ENCODE measurements at regions not wholly inside any gene's neighbourhood (a gene's known extent, or its start where the extent isn't known, plus 50 kb on each side); places are given as distances from the start of the nearest gene placed in this dataset.

- Histone ChIP-seq H3K27ac (no peak overlapping the region), H3K4me3 (no peak overlapping the region), H3K4me1 (peaks cover 0 to 3% (median 0%) of the 10 kb centered on the region in 9 donors), H3K9me3 (no peaks in the 10 kb centered on the region), H3K36me3 (no peaks in the 10 kb centered on the region), H3K27me3 (no peaks in the 10 kb centered on the region)
- TF ChIP-seq CTCF (IDR thresholded peaks at IDR 0.05): no peak
- ATAC-seq: no peak
- WGBS, 2 donors: 70 to 96% methylated on average over 4 of the region's 4 CpGs
- intact Hi-C loops (cut with DNase I): no loop called here
- DNase-seq: no peak
Measured at GRCh38 chr1:81458186-81458585, 342.5 kb upstream of the ADGRL2 start.

GRCh38 chr1:81455481-81455880 lies 345.3 kb upstream of the ADGRL2 start:
- 90% methylated on average over 4 of the region's 4 CpGs for WGBS, 2 donors
- no peak for TF ChIP-seq CTCF (IDR thresholded peaks at IDR 0.05)

GRCh38 chr1:81453971-81454370 lies 346.8 kb upstream of the ADGRL2 start:
- no peak for TF ChIP-seq CTCF (IDR thresholded peaks at IDR 0.05)
- Histone ChIP-seq H3K4me3 (no peak overlapping the region), H3K36me3 (no peaks in the 10 kb centered on the region), H3K4me1 (no peaks in the 10 kb centered on the region), H3K9me3 (no peaks in the 10 kb centered on the region), H3K27me3 (no peaks in the 10 kb centered on the region), H3K27ac (no peak overlapping the region)
- ATAC-seq (no peak), DNase-seq (no peak)
- intact Hi-C loops (cut with DNase I): no loop called here
- 94 to 96% methylated on average over 3 of the region's 3 CpGs for WGBS, 2 donors

More at GRCh38 chr1:81455481-81455880, 345.3 kb upstream of the ADGRL2 start:
- Histone ChIP-seq H3K27ac (no peak overlapping the region), H3K4me3 (no peak overlapping the region), H3K36me3 (no peaks in the 10 kb centered on the region), H3K4me1 (peaks cover 0 to 3% (median 0%) of the 10 kb centered on the region in 9 donors), H3K27me3 (no peaks in the 10 kb centered on the region), H3K9me3 (no peaks in the 10 kb centered on the region)
- ATAC-seq (no peak), DNase-seq (no peak)
- intact Hi-C loops (cut with DNase I): no loop called here

- no peaks in the 10 kb centered on the region for H3K36me3 ChIP-seq
- H3K9me3 ChIP-seq: no peaks in the 10 kb centered on the region
- H3K27ac ChIP-seq: no peak overlapping the region
- ATAC-seq (no peak), DNase-seq (no peak)
- no peaks in the 10 kb centered on the region for H3K4me1 ChIP-seq
- intact Hi-C loops (cut with DNase I): no loop called here
- no peaks in the 10 kb centered on the region for H3K27me3 ChIP-seq
- H3K4me3 ChIP-seq: no peak overlapping the region
- WGBS, 2 donors: 88 to 89% methylated on average over 2 of the region's 2 CpGs
- no peak for TF ChIP-seq CTCF (IDR thresholded peaks at IDR 0.05)
Measured at GRCh38 chr1:81453367-81453703, 347.4 kb upstream of the ADGRL2 start.
